GM19035 (cell line): ENCODE measurements at regions not wholly inside any gene's neighbourhood (a gene's known extent, or its start where the extent isn't known, plus 50 kb on each side); places are given as distances from the start of the nearest gene placed in this dataset.
"Not testable (repeated sequence)": the region's sequence is repeated elsewhere in the genome, so short reads cannot be mapped to it uniquely, and the experiment has no call there.

Source experiments
- ATAC-seq: cut with Tn5 transposase; IDR thresholded peaks from one replicate; pipeline ENCODE4 v1.9.1; 2021; ENCODE audit not compliant: unreplicated experiment

- no peak for ATAC-seq
Observed at GRCh38 chr4:23117826-23118225, 425.1 kb downstream of the GBA3 start.

- no peak for ATAC-seq
Observed at GRCh38 chr4:23114538-23114937, 421.8 kb downstream of the GBA3 start.

- no peak for ATAC-seq
Observed at GRCh38 chr4:23113104-23113503, 420.4 kb downstream of the GBA3 start.

- no peak for ATAC-seq
Observed at GRCh38 chr4:23106516-23106915, 413.8 kb downstream of the GBA3 start.

- no peak for ATAC-seq
Observed at GRCh38 chr4:23105759-23106370, 413.1 kb downstream of the GBA3 start.

GRCh38 chr4:23097251-23097650, 404.5 kb downstream of the GBA3 start:
- no peak for ATAC-seq

GRCh38 chr4:23091711-23092110, 399.0 kb downstream of the GBA3 start:
- no peak for ATAC-seq

- ATAC-seq, result no peak
Observed at GRCh38 chr4:23085249-23085568, 392.5 kb downstream of the GBA3 start.

- ATAC-seq, result no peak
Observed at GRCh38 chr4:23084559-23085248, 392.0 kb downstream of the GBA3 start.

- no peak for ATAC-seq
Observed at GRCh38 chr4:23083391-23083790, 390.7 kb downstream of the GBA3 start.

- ATAC-seq, result not testable (repeated sequence)
Observed at GRCh38 chr4:23080171-23080570, 387.4 kb downstream of the GBA3 start.

GRCh38 chr4:23070848-23071570, 378.3 kb downstream of the GBA3 start:
- ATAC-seq, result no peak

GRCh38 chr4:23068756-23069155, 376.0 kb downstream of the GBA3 start:
- ATAC-seq, result no peak

GRCh38 chr4:23068287-23068686, 375.6 kb downstream of the GBA3 start:
- ATAC-seq, result no peak

- no peak for ATAC-seq
Observed at GRCh38 chr4:23062188-23062587, 369.5 kb downstream of the GBA3 start.

- ATAC-seq, result no peak
Observed at GRCh38 chr4:23061431-23061830, 368.7 kb downstream of the GBA3 start.

GRCh38 chr4:23060776-23061175, 368.0 kb downstream of the GBA3 start:
- no peak for ATAC-seq

- no peak for ATAC-seq
Observed at GRCh38 chr4:23058165-23058776, 365.5 kb downstream of the GBA3 start.

GRCh38 chr4:23041501-23041900, 348.8 kb downstream of the GBA3 start:
- no peak for ATAC-seq

- ATAC-seq, result no peak
Observed at GRCh38 chr4:23040539-23040938, 347.8 kb downstream of the GBA3 start.

- ATAC-seq, result no peak
Observed at GRCh38 chr4:23039818-23040217, 347.1 kb downstream of the GBA3 start.
